Stimulated activated CD8-positive, alpha-beta memory T cell treated with anti-CD3 and anti-CD28 coated beads, Interleukin-12 subunit alpha, Interleukin-12 subunit beta, amount 100 ng/mL, for 24 hours (primary cell): ENCODE measurements at regions not wholly inside any gene's neighbourhood (a gene's known extent, or its start where the extent isn't known, plus 50 kb on each side); places are given as distances from the start of the nearest gene placed in this dataset.
"Not testable (repeated sequence)": the region's sequence is repeated elsewhere in the genome, so short reads cannot be mapped to it uniquely, and the experiment has no call there.

Experiments used
- DNase-seq: peaks from one replicate; pipeline ENCODE4 v3.0.0-alpha.2; 2020; ENCODE audit errors: extremely low read depth

- DNase-seq = no peak
These were observed 307.9 kb upstream of the IGFBP7 start for GRCh38 chr4:57418133-57418532.

- DNase-seq = no peak
These were observed 302.3 kb upstream of the IGFBP7 start for GRCh38 chr4:57412259-57413054.

- no peak for DNase-seq
These were observed 300.3 kb upstream of the IGFBP7 start for GRCh38 chr4:57410331-57411052.

GRCh38 chr4:57405359-57405758 is 295.2 kb upstream of the IGFBP7 start:
- DNase-seq = no peak

GRCh38 chr4:57404483-57404882 is 294.3 kb upstream of the IGFBP7 start:
- DNase-seq = no peak

GRCh38 chr4:57403591-57403990 is 293.4 kb upstream of the IGFBP7 start:
- no peak for DNase-seq

GRCh38 chr4:57401586-57401985 is 291.4 kb upstream of the IGFBP7 start:
- DNase-seq = no peak

GRCh38 chr4:57378766-57379165 is 268.6 kb upstream of the IGFBP7 start:
- no peak for DNase-seq

GRCh38 chr4:57374866-57375595 is 264.8 kb upstream of the IGFBP7 start:
- no peak for DNase-seq

- no peak for DNase-seq
These were observed 263.8 kb upstream of the IGFBP7 start for GRCh38 chr4:57373991-57374390.

GRCh38 chr4:57371671-57372070 is 261.5 kb upstream of the IGFBP7 start:
- DNase-seq = no peak

GRCh38 chr4:57370691-57371090 is 260.5 kb upstream of the IGFBP7 start:
- no peak for DNase-seq

GRCh38 chr4:57369446-57369845 is 259.3 kb upstream of the IGFBP7 start:
- DNase-seq = no peak

GRCh38 chr4:57364255-57364654 is 254.1 kb upstream of the IGFBP7 start:
- DNase-seq = no peak

GRCh38 chr4:57363346-57363745 is 253.2 kb upstream of the IGFBP7 start:
- DNase-seq = no peak

GRCh38 chr4:57360681-57361080 is 250.5 kb upstream of the IGFBP7 start:
- no peak for DNase-seq

- DNase-seq = no peak
These were observed 245.0 kb upstream of the IGFBP7 start for GRCh38 chr4:57355101-57355665.

- DNase-seq = no peak
These were observed 241.5 kb upstream of the IGFBP7 start for GRCh38 chr4:57351731-57352130.

- no peak for DNase-seq
These were observed 234.1 kb upstream of the IGFBP7 start for GRCh38 chr4:57344296-57344695.

GRCh38 chr4:57342411-57342810 is 232.2 kb upstream of the IGFBP7 start:
- DNase-seq = no peak

GRCh38 chr4:57338861-57339260 is 228.7 kb upstream of the IGFBP7 start:
- DNase-seq = not testable (repeated sequence)

GRCh38 chr4:57333684-57334083 is 223.5 kb upstream of the IGFBP7 start:
- DNase-seq = no peak
